ENCODE measurements at regions not wholly inside any gene's neighbourhood (a gene's known extent, or its start where the extent isn't known, plus 50 kb on each side); places are given as distances from the start of the nearest gene placed in this dataset.
"Not testable (repeated sequence)": the region's sequence is repeated elsewhere in the genome, so short reads cannot be mapped to it uniquely, and the experiment has no call there.

- Histone ChIP-seq H3K4me1 (no peaks in the 10 kb centered on the region), H3K9me3 (no peaks in the 10 kb centered on the region), H3K27me3 (no peaks in the 10 kb centered on the region), H3K36me3 (ENCODE audit: low read depth, missing control alignments) (no peaks in the 10 kb centered on the region), H3K4me3 (peak overlapping the region; percentile 53 to 56), H3K27ac (peak overlapping the region in 1 of 2 donors; percentile 71)
- DNase-seq, result peak; percentile 82
- TF ChIP-seq POLR2A (IDR thresholded peaks at IDR 0.05) (no peak), CTCF (IDR thresholded peaks at IDR 0.05) (no peak)
- intact Hi-C loops (cut with DNase I; ENCODE audit: low total_unique reads), result no loop called here
- 46 to 70% methylated on average over 52 to 56 of the region's 80 CpGs for WGBS, 2 donors
Observed at GRCh38 chr15:20294651-20295237, 246.9 kb downstream of the GOLGA6L6 start.

- H3K27ac ChIP-seq; DNase-seq; H3K36me3 ChIP-seq (ENCODE audit: low read depth, missing control alignments); intact Hi-C loops (cut with DNase I; ENCODE audit: low total_unique reads); H3K4me3 ChIP-seq; H3K4me1 ChIP-seq; H3K9me3 ChIP-seq; H3K27me3 ChIP-seq: not testable (repeated sequence)
- 66% methylated on average over 5 of the region's 5 CpGs for WGBS, 2 donors
Observed at GRCh38 chr15:20292422-20293005, 249.1 kb downstream of the GOLGA6L6 start.

- H3K27me3 ChIP-seq; DNase-seq; H3K9me3 ChIP-seq; H3K27ac ChIP-seq; H3K4me3 ChIP-seq; H3K4me1 ChIP-seq; intact Hi-C loops (cut with DNase I; ENCODE audit: low total_unique reads); H3K36me3 ChIP-seq (ENCODE audit: low read depth, missing control alignments): not testable (repeated sequence)
- 82 to 83% methylated on average over 7 of the region's 7 CpGs for WGBS, 2 donors
Observed at GRCh38 chr15:20291616-20292015, 250.0 kb downstream of the GOLGA6L6 start.

GRCh38 chr15:20290606-20291005 is 251.0 kb downstream of the GOLGA6L6 start:
- H3K4me3 ChIP-seq; H3K4me1 ChIP-seq; H3K27ac ChIP-seq; H3K9me3 ChIP-seq; intact Hi-C loops (cut with DNase I; ENCODE audit: low total_unique reads); DNase-seq; H3K27me3 ChIP-seq; H3K36me3 ChIP-seq (ENCODE audit: low read depth, missing control alignments): not testable (repeated sequence)
- 85 to 87% methylated on average over 11 of the region's 11 CpGs for WGBS, 2 donors

- DNase-seq; H3K4me3 ChIP-seq; H3K4me1 ChIP-seq; H3K9me3 ChIP-seq; intact Hi-C loops (cut with DNase I; ENCODE audit: low total_unique reads); H3K27me3 ChIP-seq; H3K36me3 ChIP-seq (ENCODE audit: low read depth, missing control alignments); H3K27ac ChIP-seq: not testable (repeated sequence)
- 58 to 69% methylated on average over 4 of the region's 4 CpGs for WGBS, 2 donors
Observed at GRCh38 chr15:20289538-20290103, 252.0 kb downstream of the GOLGA6L6 start.

GRCh38 chr15:20288800-20289537 is 252.6 kb downstream of the GOLGA6L6 start:
- WGBS, 2 donors, result 69 to 79% methylated on average over 8 of the region's 8 CpGs
- H3K4me1 ChIP-seq; intact Hi-C loops (cut with DNase I; ENCODE audit: low total_unique reads); H3K27me3 ChIP-seq; H3K4me3 ChIP-seq; H3K36me3 ChIP-seq (ENCODE audit: low read depth, missing control alignments); DNase-seq; H3K9me3 ChIP-seq; H3K27ac ChIP-seq: not testable (repeated sequence)

- H3K4me3 ChIP-seq; H3K4me1 ChIP-seq; intact Hi-C loops (cut with DNase I; ENCODE audit: low total_unique reads); H3K9me3 ChIP-seq; DNase-seq; H3K27ac ChIP-seq; H3K27me3 ChIP-seq; H3K36me3 ChIP-seq (ENCODE audit: low read depth, missing control alignments): not testable (repeated sequence)
- WGBS, 2 donors, result 58% methylated on average over 2 of the region's 2 CpGs
Observed at GRCh38 chr15:20286559-20286958, 255.0 kb downstream of the GOLGA6L6 start.

GRCh38 chr15:20285696-20286300 is 255.8 kb downstream of the GOLGA6L6 start:
- intact Hi-C loops (cut with DNase I; ENCODE audit: low total_unique reads); H3K4me1 ChIP-seq; H3K9me3 ChIP-seq; H3K36me3 ChIP-seq (ENCODE audit: low read depth, missing control alignments); H3K27me3 ChIP-seq; DNase-seq; H3K27ac ChIP-seq; H3K4me3 ChIP-seq: not testable (repeated sequence)
- 51 to 56% methylated on average over 5 of the region's 5 CpGs for WGBS, 2 donors

GRCh38 chr15:20284891-20285535 is 256.6 kb downstream of the GOLGA6L6 start:
- H3K4me1 ChIP-seq; H3K36me3 ChIP-seq (ENCODE audit: low read depth, missing control alignments); DNase-seq; H3K9me3 ChIP-seq; intact Hi-C loops (cut with DNase I; ENCODE audit: low total_unique reads); H3K4me3 ChIP-seq; H3K27me3 ChIP-seq; H3K27ac ChIP-seq: not testable (repeated sequence)
- 48 to 53% methylated on average over 3 of the region's 3 CpGs for WGBS, 2 donors

- H3K4me3 ChIP-seq; intact Hi-C loops (cut with DNase I; ENCODE audit: low total_unique reads); H3K36me3 ChIP-seq (ENCODE audit: low read depth, missing control alignments); H3K4me1 ChIP-seq; DNase-seq; H3K27ac ChIP-seq; H3K9me3 ChIP-seq; H3K27me3 ChIP-seq: not testable (repeated sequence)
- 68 to 69% methylated on average over 3 of the region's 3 CpGs for WGBS, 2 donors
Observed at GRCh38 chr15:20283651-20284050, 257.9 kb downstream of the GOLGA6L6 start.
